Activated CD8-positive, alpha-beta memory T cell treated with anti-CD3 and anti-CD28 coated beads for 1 hour (primary cell): ENCODE measurements at regions not wholly inside any gene's neighbourhood (a gene's known extent, or its start where the extent isn't known, plus 50 kb on each side); places are given as distances from the start of the nearest gene placed in this dataset.
"Not testable (repeated sequence)": the region's sequence is repeated elsewhere in the genome, so short reads cannot be mapped to it uniquely, and the experiment has no call there.

Experiments
- DNase-seq, 2 donors: peaks; one replicate each; pipeline ENCODE4 v3.0.0-alpha.2; 2020; ENCODE audit warnings: low read depth in 1 of 2; ENCODE audit errors: extremely low read depth in 1 of 2

- no peak for DNase-seq
Observed at GRCh38 chr18:1103537-1103936, 198.9 kb downstream of the ADCYAP1 start.

GRCh38 chr18:1104181-1104881 lies 199.7 kb downstream of the ADCYAP1 start:
- no peak for DNase-seq

DNA sequence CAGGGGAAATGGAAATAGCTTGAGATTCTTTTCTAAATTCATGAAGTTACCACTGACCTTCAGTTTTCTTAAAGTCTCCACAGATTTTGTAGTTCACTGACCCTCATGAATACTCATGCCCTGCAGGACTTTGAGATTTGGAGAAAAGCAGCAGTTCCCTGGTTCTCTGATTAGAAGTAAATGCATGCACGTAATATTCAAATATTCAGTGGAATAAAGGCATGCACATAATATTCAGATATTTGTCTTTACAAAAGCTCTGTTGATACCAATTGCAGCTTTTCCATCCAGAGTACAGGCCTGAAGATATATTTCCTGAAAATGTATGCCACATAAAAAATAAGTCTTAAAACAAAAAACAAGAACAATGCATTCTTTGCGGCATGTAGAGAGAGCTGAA lies 219.8 kb downstream of the ADCYAP1 start:
- no peak for DNase-seq

DNA sequence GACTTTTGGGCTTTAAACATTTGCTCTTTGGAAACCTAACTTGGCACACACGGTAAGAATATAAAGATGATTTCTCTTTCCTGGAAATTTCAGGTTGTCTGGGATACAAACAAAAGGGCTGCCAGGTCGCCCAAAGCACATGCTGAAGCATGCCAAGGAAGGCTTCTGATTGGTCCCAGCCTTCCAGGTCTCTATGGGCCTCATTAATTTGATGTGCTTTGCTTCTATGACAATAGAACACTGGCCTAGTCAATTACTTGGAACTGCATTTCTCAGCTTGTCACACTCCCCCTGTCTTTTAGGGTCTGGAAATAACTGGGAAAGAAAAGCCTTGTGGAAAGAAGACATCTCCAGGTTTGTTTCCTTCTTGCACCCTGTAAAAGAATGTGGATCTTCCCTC lies 228.9 kb downstream of the ADCYAP1 start:
- no peak for DNase-seq

GRCh38 chr18:1147730-1148129 lies 243.1 kb downstream of the ADCYAP1 start:
- no peak for DNase-seq

DNA sequence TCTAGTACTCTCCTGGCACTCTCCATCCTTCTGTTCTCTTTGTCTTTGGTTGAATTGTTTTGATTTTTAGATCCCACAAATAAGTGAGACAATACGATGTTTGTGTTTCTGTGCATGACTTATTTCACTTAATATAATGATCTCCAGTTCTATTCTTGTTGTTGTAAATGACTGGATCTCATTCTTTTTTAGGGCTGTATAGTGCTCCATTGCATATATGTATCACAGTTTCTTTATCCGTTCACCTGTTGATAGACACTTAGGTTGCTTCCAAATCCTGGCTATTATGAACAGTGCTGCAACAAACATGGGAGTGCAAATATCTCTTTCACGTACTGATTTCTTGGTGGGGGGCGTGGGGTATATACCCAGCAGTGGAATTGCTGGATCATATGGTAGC lies 245.0 kb downstream of the ADCYAP1 start:
- DNase-seq = no peak

DNA sequence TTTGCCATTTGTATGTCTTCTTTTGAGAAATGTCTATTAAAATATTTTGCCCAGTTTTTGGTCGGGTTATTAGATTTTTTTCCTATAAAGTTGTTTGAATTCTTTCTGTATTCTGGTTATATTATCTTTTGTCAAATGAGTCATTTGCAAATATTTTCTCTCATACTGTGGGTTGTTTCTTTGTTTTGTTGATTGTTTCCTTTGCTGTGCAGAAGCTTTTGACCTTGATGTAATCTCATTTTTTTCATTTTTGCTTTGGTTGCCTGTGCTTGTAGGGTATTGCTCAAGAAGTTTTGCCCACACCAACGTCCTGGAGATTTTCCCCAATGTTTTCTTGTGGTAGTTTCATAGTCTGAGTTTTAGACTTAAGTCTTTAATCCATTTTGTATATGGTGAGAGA lies 245.7 kb downstream of the ADCYAP1 start:
- no peak for DNase-seq

DNA sequence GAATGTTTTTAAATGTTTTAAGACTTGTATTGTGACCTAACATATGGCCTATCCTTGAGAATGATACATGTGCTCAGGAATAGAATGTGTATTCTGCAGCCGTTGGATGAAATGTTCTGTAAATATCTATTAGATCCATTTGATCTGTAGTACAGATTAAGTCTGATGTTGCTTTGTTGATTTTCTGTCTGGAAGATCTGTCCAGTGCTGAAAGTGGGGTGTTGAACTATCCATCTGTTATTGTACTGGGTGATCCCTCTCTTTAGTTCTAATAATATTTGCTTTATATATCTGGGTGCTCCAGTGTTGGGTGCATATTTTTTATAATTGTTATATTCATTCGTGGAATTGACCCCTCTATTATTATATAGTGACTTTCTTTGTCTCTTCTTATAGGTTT lies 248.3 kb downstream of the ADCYAP1 start:
- not testable (repeated sequence) for DNase-seq

GRCh38 chr18:1173593-1173992 lies 268.9 kb downstream of the ADCYAP1 start:
- DNase-seq = no peak

- no peak for DNase-seq
Observed at GRCh38 chr18:1177232-1177631, 272.6 kb downstream of the ADCYAP1 start.

- DNase-seq = no peak
Observed at GRCh38 chr18:1191341-1191740, 286.7 kb downstream of the ADCYAP1 start.

- DNase-seq = no peak
Observed at GRCh38 chr18:1213126-1213525, 308.5 kb downstream of the ADCYAP1 start.

GRCh38 chr18:1222880-1223279 lies 318.2 kb downstream of the ADCYAP1 start:
- DNase-seq = no peak

- no peak for DNase-seq
Observed at GRCh38 chr18:1227025-1227424, 322.4 kb downstream of the ADCYAP1 start.

- no peak for DNase-seq
Observed at GRCh38 chr18:1229634-1230033, 325.0 kb downstream of the ADCYAP1 start.

GRCh38 chr18:1232867-1233266 lies 328.2 kb downstream of the ADCYAP1 start:
- DNase-seq = no peak

DNA sequence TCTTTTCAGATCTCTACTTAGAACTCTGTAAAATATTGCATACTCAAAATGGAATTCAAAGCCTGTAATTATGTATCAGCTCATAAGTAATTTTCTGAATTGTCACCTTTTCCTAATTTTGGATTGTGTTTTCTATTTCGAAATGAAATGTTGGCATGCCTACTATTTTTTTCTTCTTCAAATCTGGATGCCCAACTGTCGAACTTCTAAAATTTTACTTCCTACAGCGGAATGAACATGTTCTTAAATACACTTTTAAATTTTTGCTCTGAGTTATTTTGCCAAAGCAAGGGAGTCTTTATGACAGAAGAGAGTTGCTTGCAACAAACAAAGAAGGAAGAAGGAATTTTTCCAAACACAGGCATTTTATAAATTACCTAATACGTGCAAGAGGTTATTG lies 336.0 kb downstream of the ADCYAP1 start:
- no peak for DNase-seq

- DNase-seq = no peak
Observed at GRCh38 chr18:1244397-1245122, 339.9 kb downstream of the ADCYAP1 start.

GRCh38 chr18:1246827-1247226 lies 342.2 kb downstream of the ADCYAP1 start:
- DNase-seq = no peak

DNA sequence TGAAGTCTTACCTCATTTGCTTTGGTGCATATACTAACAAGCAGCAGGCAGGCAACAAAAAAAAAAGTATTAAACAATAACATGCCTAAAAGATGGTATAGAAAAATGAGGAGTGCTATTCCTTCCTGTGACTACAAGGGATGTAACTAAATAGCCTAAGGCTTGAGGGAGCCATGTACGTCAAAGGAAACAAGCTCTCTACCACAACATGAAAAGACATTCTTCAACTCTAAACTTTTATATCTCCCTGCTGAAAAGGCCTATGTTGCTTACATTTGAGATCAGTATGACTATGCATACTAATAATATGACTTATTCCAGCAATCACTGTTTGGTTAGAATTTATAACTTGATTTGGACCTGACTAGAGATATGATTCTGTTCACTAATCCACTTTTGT lies 347.9 kb downstream of the ADCYAP1 start:
- DNase-seq = no peak

GRCh38 chr18:1252936-1253335 lies 348.3 kb downstream of the ADCYAP1 start:
- no peak for DNase-seq

- DNase-seq = no peak
Observed at GRCh38 chr18:1253827-1254226, 349.2 kb downstream of the ADCYAP1 start.

- DNase-seq = no peak
Observed at GRCh38 chr18:1261054-1261453, 356.4 kb downstream of the ADCYAP1 start.
